Activated naive CD4-positive, alpha-beta T cell treated with anti-CD3 and anti-CD28 coated beads, Interleukin-2, amount 50 U/mL, for 24 hours (primary cell): ENCODE measurements at regions not wholly inside any gene's neighbourhood (a gene's known extent, or its start where the extent isn't known, plus 50 kb on each side); places are given as distances from the start of the nearest gene placed in this dataset.

ENCODE experiments used
- H3K27ac Mint-ChIP-seq: one replicate; pipeline ENCODE4 v1.8.0; 2021; ENCODE audit warnings: mild to moderate bottlenecking, mixed read lengths
- H3K27me3 Mint-ChIP-seq: one replicate; pipeline ENCODE4 v1.8.0; 2021; ENCODE audit warnings: mixed read lengths
- H3K36me3 Mint-ChIP-seq: one replicate; pipeline ENCODE4 v1.8.0; 2021; ENCODE audit warnings: mixed read lengths
- H3K4me1 Mint-ChIP-seq: one replicate; pipeline ENCODE4 v1.8.0; 2021; ENCODE audit warnings: mixed read lengths
- H3K4me3 Mint-ChIP-seq: one replicate; pipeline ENCODE4 v1.8.0; 2021; ENCODE audit warnings: mild to moderate bottlenecking, mixed read lengths
- H3K9me3 Mint-ChIP-seq: one replicate; pipeline ENCODE4 v1.8.0; 2021; ENCODE audit warnings: mixed read lengths

- Mint-ChIP-seq H3K9me3 (peaks cover 12% of the 10 kb centered on the region), H3K27ac (no peak overlapping the region), H3K4me1 (no peaks in the 10 kb centered on the region), H3K4me3 (no peak overlapping the region), H3K36me3 (no peaks in the 10 kb centered on the region), H3K27me3 (no peaks in the 10 kb centered on the region)
Observed at GRCh38 chr21:26635681-26636080, 62.6 kb upstream of the CYYR1 start.

- H3K4me1 Mint-ChIP-seq: no peaks in the 10 kb centered on the region
- no peaks in the 10 kb centered on the region for H3K36me3 Mint-ChIP-seq
- no peak overlapping the region for H3K27ac Mint-ChIP-seq
- H3K27me3 Mint-ChIP-seq: no peaks in the 10 kb centered on the region
- H3K9me3 Mint-ChIP-seq: peaks cover 12% of the 10 kb centered on the region
- H3K4me3 Mint-ChIP-seq: no peak overlapping the region
Observed at GRCh38 chr21:26632691-26633090, 59.6 kb upstream of the CYYR1 start.

DNA sequence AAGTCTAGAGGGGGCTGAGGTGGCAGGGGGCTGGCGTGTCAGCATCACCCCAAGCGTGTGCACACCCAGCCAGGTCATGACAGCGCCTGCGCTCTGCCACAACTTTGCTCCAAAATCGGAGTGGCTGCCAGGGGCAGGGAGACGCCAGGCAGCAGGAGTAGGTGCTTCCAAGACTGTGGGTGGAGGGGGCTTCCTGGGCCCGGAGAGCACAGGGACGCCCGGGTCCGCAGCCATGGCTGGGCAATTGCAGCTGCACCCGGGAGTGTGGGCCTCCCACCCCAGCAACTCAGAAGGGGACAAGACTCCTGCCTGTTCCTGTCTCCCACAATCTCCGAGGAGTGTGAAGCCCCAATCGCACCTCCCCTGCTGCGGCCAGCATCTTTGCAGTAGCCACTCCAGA is 53.1 kb upstream of the CYYR1 start:
- H3K4me1 Mint-ChIP-seq: no peaks in the 10 kb centered on the region
- no peaks in the 10 kb centered on the region for H3K36me3 Mint-ChIP-seq
- no peaks in the 10 kb centered on the region for H3K9me3 Mint-ChIP-seq
- H3K4me3 Mint-ChIP-seq: no peak overlapping the region
- peaks cover 1% of the 10 kb centered on the region for H3K27me3 Mint-ChIP-seq
- no peak overlapping the region for H3K27ac Mint-ChIP-seq

DNA sequence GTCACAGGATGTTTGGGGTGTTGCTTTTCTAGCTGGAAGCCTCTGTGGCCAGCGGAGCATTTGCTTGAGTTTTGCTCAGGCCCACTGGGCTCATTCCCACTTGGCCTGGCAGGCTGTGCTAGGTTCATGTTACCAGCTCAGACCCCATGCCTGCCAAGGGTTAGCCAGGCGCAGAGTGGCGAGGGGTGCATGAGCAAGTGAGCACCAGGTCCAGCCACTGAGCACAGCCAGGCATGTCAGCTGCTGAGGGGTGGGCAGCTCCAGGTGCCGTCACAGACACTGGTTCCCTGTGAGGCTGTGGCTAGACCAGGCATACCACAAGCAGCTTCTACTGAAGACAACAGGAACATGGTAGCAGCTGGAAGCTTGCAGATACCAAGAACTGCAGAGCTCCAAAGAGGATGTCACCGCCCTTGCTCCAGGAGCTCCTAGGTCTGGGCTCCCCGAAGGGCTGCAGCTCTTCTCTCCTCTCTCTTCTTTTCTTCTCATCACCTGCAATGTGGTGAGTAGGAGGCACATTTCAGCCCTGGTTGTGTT is 52.0 kb upstream of the CYYR1 start:
- H3K9me3 Mint-ChIP-seq: no peaks in the 10 kb centered on the region
- peaks cover 1% of the 10 kb centered on the region for H3K27me3 Mint-ChIP-seq
- H3K27ac Mint-ChIP-seq: no peak overlapping the region
- H3K36me3 Mint-ChIP-seq: no peaks in the 10 kb centered on the region
- H3K4me3 Mint-ChIP-seq: no peak overlapping the region
- no peaks in the 10 kb centered on the region for H3K4me1 Mint-ChIP-seq
